ENCODE measurements at regions not wholly inside any gene's neighbourhood (a gene's known extent, or its start where the extent isn't known, plus 50 kb on each side); places are given as distances from the start of the nearest gene placed in this dataset.
A peak's percentile ranks its signal among the peaks of the same experiment; 100 is the strongest.
"Not testable (repeated sequence)": the region's sequence is repeated elsewhere in the genome, so short reads cannot be mapped to it uniquely, and the experiment has no call there.

GRCh38 chr7:69062020-69062765, 536.1 kb upstream of the AUTS2 start:
- no peaks in the 10 kb centered on the region for H3K36me3 ChIP-seq (ENCODE audit: control insufficient read depth, insufficient read depth, low read length)
- no peaks in the 10 kb centered on the region for H3K27me3 ChIP-seq (ENCODE audit: control insufficient read depth, insufficient read depth, low read length)
- no peak for FAIRE-seq
- no peak for DNase-seq (ENCODE audit: low read depth)
- no peak overlapping the region for H3K4me3 ChIP-seq (ENCODE audit: low read depth, low read length)
- no peak for TF ChIP-seq CTCF (IDR thresholded peaks at IDR 0.05; ENCODE audit: insufficient read depth, low read length, severe bottlenecking)

GRCh38 chr7:69067397-69067796, 530.9 kb upstream of the AUTS2 start:
- H3K36me3 ChIP-seq (ENCODE audit: control insufficient read depth, insufficient read depth, low read length), result no peaks in the 10 kb centered on the region
- peak; percentile 14 for DNase-seq (ENCODE audit: low read depth)
- peak; percentile 17 for TF ChIP-seq CTCF (IDR thresholded peaks at IDR 0.05; ENCODE audit: insufficient read depth, low read length, severe bottlenecking)
- FAIRE-seq, result no peak
- H3K27me3 ChIP-seq (ENCODE audit: control insufficient read depth, insufficient read depth, low read length), result no peaks in the 10 kb centered on the region
- H3K4me3 ChIP-seq (ENCODE audit: low read depth, low read length), result no peak overlapping the region

- DNase-seq (ENCODE audit: low read depth), result peak; percentile 26
- no peak for TF ChIP-seq CTCF (IDR thresholded peaks at IDR 0.05; ENCODE audit: insufficient read depth, low read length, severe bottlenecking)
- Histone ChIP-seq H3K4me3 (ENCODE audit: low read depth, low read length) (no peak overlapping the region), H3K27me3 (ENCODE audit: control insufficient read depth, insufficient read depth, low read length) (no peaks in the 10 kb centered on the region), H3K36me3 (ENCODE audit: control insufficient read depth, insufficient read depth, low read length) (no peaks in the 10 kb centered on the region)
- no peak for FAIRE-seq
Observed at GRCh38 chr7:69070476-69070875, 527.8 kb upstream of the AUTS2 start.

- FAIRE-seq, result peak; percentile 72
- DNase-seq (ENCODE audit: low read depth), result no peak
- H3K36me3 ChIP-seq (ENCODE audit: control insufficient read depth, insufficient read depth, low read length), result no peaks in the 10 kb centered on the region
- H3K27me3 ChIP-seq (ENCODE audit: control insufficient read depth, insufficient read depth, low read length), result no peaks in the 10 kb centered on the region
- TF ChIP-seq CTCF (IDR thresholded peaks at IDR 0.05; ENCODE audit: insufficient read depth, low read length, severe bottlenecking), result no peak
- no peak overlapping the region for H3K4me3 ChIP-seq (ENCODE audit: low read depth, low read length)
Observed at GRCh38 chr7:69076566-69076965, 521.7 kb upstream of the AUTS2 start.

- Histone ChIP-seq H3K36me3 (ENCODE audit: control insufficient read depth, insufficient read depth, low read length) (no peaks in the 10 kb centered on the region), H3K4me3 (ENCODE audit: low read depth, low read length) (no peak overlapping the region), H3K27me3 (ENCODE audit: control insufficient read depth, insufficient read depth, low read length) (no peaks in the 10 kb centered on the region)
- FAIRE-seq (no peak), DNase-seq (ENCODE audit: low read depth) (no peak)
- no peak for TF ChIP-seq CTCF (IDR thresholded peaks at IDR 0.05; ENCODE audit: insufficient read depth, low read length, severe bottlenecking)
Observed at GRCh38 chr7:69078997-69079769, 519.1 kb upstream of the AUTS2 start.

GRCh38 chr7:69087281-69087680, 511.0 kb upstream of the AUTS2 start:
- not testable (repeated sequence) for H3K36me3 ChIP-seq (ENCODE audit: control insufficient read depth, insufficient read depth, low read length); H3K4me3 ChIP-seq (ENCODE audit: low read depth, low read length); H3K27me3 ChIP-seq (ENCODE audit: control insufficient read depth, insufficient read depth, low read length); FAIRE-seq; DNase-seq (ENCODE audit: low read depth)
